ENCODE measurements at regions not wholly inside any gene's neighbourhood (a gene's known extent, or its start where the extent isn't known, plus 50 kb on each side); places are given as distances from the start of the nearest gene placed in this dataset.

GRCh38 chr10:90557385-90557784 is 300.5 kb downstream of the HTR7 start:
- WGBS (ENCODE audit: insufficient coverage) = no CpG with 5 or more reads among the region's 1 CpG
- peaks cover 0 to 19% (median 4%) of the 10 kb centered on the region in 3 donors for H3K9me3 Mint-ChIP-seq
- ATAC-seq (replicated peaks in 1 of 4) (no peak), DNase-seq (no peak)
- H3K27me3 Mint-ChIP-seq = peaks cover 0 to 4% of the 10 kb centered on the region in 2 donors
- H3K4me1 Mint-ChIP-seq = no peaks in the 10 kb centered on the region
- CTCF ChIA-PET = interaction anchor here in 1 of 2 donors (0.7 kb wide), 1 partner anchor 9 kb away, joined by 3 read pairs; no protein-coding TSS in a partner anchor
- no peak overlapping the region for H3K4me3 Mint-ChIP-seq
- POLR2A ChIA-PET = no interaction called here
- no peak overlapping the region for H3K27ac Mint-ChIP-seq
- no peaks in the 10 kb centered on the region for H3K9me3 ChIP-seq
- H3K36me3 ChIP-seq (ENCODE audit: control insufficient read depth in 2 of 2, extremely low read depth in 1 of 2, insufficient read depth in 1 of 2, low read length in 1 of 2) = no peaks in the 10 kb centered on the region
- H3K27ac ChIP-seq (ENCODE audit: low read length) = no peak overlapping the region
- no peaks in the 10 kb centered on the region for H3K27me3 ChIP-seq (replicated peaks in 1 of 2; ENCODE audit: control insufficient read depth in 2 of 2, extremely low read depth in 1 of 2, insufficient read depth in 2 of 2, low read length in 1 of 2)
- H3K4me3 ChIP-seq (ENCODE audit: control insufficient read depth in 1 of 2, extremely low read depth in 1 of 2, low read length in 1 of 2) = no peak overlapping the region
- H3K36me3 Mint-ChIP-seq = no peaks in the 10 kb centered on the region
- no peaks in the 10 kb centered on the region for H3K4me1 ChIP-seq (ENCODE audit: control insufficient read depth in 1 of 2, extremely low read depth in 1 of 2, insufficient read depth in 2 of 2, low read length in 2 of 2)

DNA sequence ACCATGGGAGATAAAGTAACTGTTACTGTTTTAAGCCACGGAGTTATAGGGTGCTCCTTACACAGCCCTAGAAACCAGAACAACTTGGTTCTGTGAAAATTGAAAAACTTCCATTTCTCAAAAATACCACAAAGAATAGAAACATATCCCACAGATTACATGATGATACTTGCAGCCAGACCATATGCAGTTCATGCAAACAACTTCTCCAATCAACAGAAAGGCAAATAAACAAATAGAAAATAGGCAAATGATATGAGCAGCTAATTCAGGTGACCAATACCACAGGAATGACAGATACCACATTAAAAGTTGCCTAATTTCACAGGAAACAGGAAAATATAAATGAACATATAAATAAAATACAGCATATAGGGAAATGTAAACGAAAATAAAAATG is 297.5 kb downstream of the HTR7 start:
- Mint-ChIP-seq H3K27ac (no peak overlapping the region), H3K9me3 (peaks cover 0 to 19% (median 4%) of the 10 kb centered on the region in 3 donors), H3K4me3 (no peak overlapping the region), H3K4me1 (no peaks in the 10 kb centered on the region), H3K27me3 (no peaks in the 10 kb centered on the region), H3K36me3 (no peaks in the 10 kb centered on the region)
- DNase-seq (no peak), ATAC-seq (replicated peaks in 1 of 4) (no peak)
- Histone ChIP-seq H3K27ac (ENCODE audit: low read length) (no peak overlapping the region), H3K4me3 (ENCODE audit: control insufficient read depth in 1 of 2, extremely low read depth in 1 of 2, low read length in 1 of 2) (no peak overlapping the region), H3K36me3 (ENCODE audit: control insufficient read depth in 2 of 2, extremely low read depth in 1 of 2, insufficient read depth in 1 of 2, low read length in 1 of 2) (no peaks in the 10 kb centered on the region), H3K27me3 (replicated peaks in 1 of 2; ENCODE audit: control insufficient read depth in 2 of 2, extremely low read depth in 1 of 2, insufficient read depth in 2 of 2, low read length in 1 of 2) (no peaks in the 10 kb centered on the region), H3K4me1 (ENCODE audit: control insufficient read depth in 1 of 2, extremely low read depth in 1 of 2, insufficient read depth in 2 of 2, low read length in 2 of 2) (no peaks in the 10 kb centered on the region), H3K9me3 (no peaks in the 10 kb centered on the region)
- CTCF ChIA-PET = no interaction called here
- no CpG with 5 or more reads among the region's 2 CpGs for WGBS (ENCODE audit: insufficient coverage)
- POLR2A ChIA-PET = no interaction called here

DNA sequence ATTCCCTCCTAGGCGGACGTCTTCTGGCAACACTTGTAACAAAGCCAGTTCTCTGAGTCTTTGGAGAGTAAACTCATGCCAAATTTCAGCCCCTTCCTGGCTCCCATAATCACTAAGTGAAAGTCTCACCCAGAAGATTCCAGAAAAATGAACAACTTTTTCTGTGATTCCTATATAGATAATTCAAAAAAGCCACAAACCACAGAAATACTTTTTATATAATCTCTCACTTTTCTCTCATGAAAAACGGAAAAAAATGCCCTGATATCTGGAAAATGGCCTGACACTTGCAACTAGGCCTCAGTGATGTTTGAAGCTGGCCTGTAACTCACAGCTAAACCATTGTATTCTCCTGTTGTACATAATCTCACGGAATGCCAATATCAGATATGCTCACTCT is 296.2 kb downstream of the HTR7 start:
- H3K9me3 ChIP-seq = no peaks in the 10 kb centered on the region
- Mint-ChIP-seq H3K27ac (no peak overlapping the region), H3K9me3 (peaks cover 0 to 16% (median 4%) of the 10 kb centered on the region in 3 donors), H3K4me3 (no peak overlapping the region), H3K4me1 (no peaks in the 10 kb centered on the region), H3K36me3 (no peaks in the 10 kb centered on the region), H3K27me3 (no peaks in the 10 kb centered on the region)
- no peaks in the 10 kb centered on the region for H3K4me1 ChIP-seq (ENCODE audit: control insufficient read depth in 1 of 2, extremely low read depth in 1 of 2, insufficient read depth in 2 of 2, low read length in 2 of 2)
- POLR2A ChIA-PET = no interaction called here
- H3K4me3 ChIP-seq (ENCODE audit: control insufficient read depth in 1 of 2, extremely low read depth in 1 of 2, low read length in 1 of 2) = no peak overlapping the region
- no peak overlapping the region for H3K27ac ChIP-seq (ENCODE audit: low read length)
- WGBS (ENCODE audit: insufficient coverage) = 42% methylated on average over 2 of the region's 4 CpGs
- H3K27me3 ChIP-seq (replicated peaks in 1 of 2; ENCODE audit: control insufficient read depth in 2 of 2, extremely low read depth in 1 of 2, insufficient read depth in 2 of 2, low read length in 1 of 2) = no peaks in the 10 kb centered on the region
- CTCF ChIA-PET = no interaction called here
- DNase-seq (no peak), ATAC-seq (replicated peaks in 1 of 4) (no peak)
- no peaks in the 10 kb centered on the region for H3K36me3 ChIP-seq (ENCODE audit: control insufficient read depth in 2 of 2, extremely low read depth in 1 of 2, insufficient read depth in 1 of 2, low read length in 1 of 2)

DNA sequence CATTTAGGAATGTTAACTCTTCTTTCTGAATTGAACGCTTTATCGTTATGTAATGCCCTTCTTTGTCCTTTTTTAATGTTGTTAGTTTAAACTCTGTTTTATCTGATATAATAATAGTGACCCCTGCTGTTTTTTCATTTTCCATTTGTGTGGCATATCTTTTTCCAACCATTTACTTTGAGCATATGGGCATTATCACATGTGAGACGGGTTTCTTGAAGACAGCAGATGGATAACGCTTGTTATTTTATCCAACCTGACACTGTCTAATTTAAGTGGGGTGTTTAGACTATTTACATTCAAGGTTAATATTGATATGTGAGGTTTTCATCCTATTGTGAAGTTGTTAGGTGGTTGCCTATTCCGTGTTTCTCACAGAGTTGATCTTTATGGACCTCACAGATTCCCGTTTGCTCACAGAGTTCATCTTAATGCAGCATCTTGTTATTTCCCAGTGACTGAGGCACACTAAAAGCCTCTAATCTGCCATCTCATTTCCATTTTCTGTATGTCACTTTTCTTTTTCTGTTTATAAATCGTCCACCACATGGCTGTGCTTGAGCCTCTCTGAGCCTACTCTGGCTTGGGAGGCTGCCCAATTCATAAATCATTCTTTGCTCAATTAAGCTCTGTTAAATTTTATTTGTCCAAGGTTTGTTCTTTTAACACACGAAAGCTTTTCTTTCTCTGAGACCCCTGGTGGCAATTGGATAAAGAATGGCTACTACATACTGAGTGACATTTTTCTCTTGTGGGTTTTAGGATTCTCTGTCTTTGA is 286.2 kb downstream of the HTR7 start:
- POLR2A ChIA-PET = no interaction called here
- ATAC-seq (replicated peaks in 1 of 4) = no peak

DNA sequence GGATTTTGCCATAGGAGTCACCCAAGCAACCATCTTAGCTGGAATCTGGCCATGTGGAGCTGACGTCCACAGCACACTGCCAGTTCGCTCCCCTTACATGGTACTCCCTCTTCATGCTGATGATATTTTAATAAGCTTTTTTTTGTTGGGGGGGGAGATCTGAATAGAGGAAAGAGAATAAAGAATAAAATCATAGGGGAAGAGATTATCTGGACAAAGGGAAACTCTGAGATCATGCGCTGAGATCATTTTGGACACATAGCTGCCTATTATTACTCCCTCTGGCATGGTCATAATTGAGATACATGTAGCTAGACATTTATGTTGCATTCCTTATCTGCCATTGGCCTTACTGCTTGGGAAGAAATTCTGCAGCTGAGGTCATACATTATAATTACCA is 282.7 kb downstream of the HTR7 start:
- Histone ChIP-seq H3K36me3 (ENCODE audit: control insufficient read depth in 2 of 2, extremely low read depth in 1 of 2, insufficient read depth in 1 of 2, low read length in 1 of 2) (no peaks in the 10 kb centered on the region), H3K9me3 (no peaks in the 10 kb centered on the region), H3K27me3 (replicated peaks in 1 of 2; ENCODE audit: control insufficient read depth in 2 of 2, extremely low read depth in 1 of 2, insufficient read depth in 2 of 2, low read length in 1 of 2) (peaks cover 0 to 6% of the 10 kb centered on the region in 2 experiments), H3K4me3 (ENCODE audit: control insufficient read depth in 1 of 2, extremely low read depth in 1 of 2, low read length in 1 of 2) (no peak overlapping the region), H3K27ac (ENCODE audit: low read length) (no peak overlapping the region), H3K4me1 (ENCODE audit: control insufficient read depth in 1 of 2, extremely low read depth in 1 of 2, insufficient read depth in 2 of 2, low read length in 2 of 2) (no peaks in the 10 kb centered on the region)
- POLR2A ChIA-PET = interaction anchor here in 1 of 2 donors (0.6 kb wide), 1 partner anchor 940 kb away, joined by 3 read pairs; no protein-coding TSS in a partner anchor
- H3K4me1 Mint-ChIP-seq = no peaks in the 10 kb centered on the region
- CTCF ChIA-PET = interaction anchor here in 1 of 2 donors (0.6 kb wide), 1 partner anchor 488 kb away, joined by 4 read pairs; no protein-coding TSS in a partner anchor
- no peaks in the 10 kb centered on the region for H3K36me3 Mint-ChIP-seq
- no peak overlapping the region for H3K27ac Mint-ChIP-seq
- no peak overlapping the region for H3K4me3 Mint-ChIP-seq
- peaks cover 0 to 3% (median 0%) of the 10 kb centered on the region in 3 donors for H3K9me3 Mint-ChIP-seq
- H3K27me3 Mint-ChIP-seq = peaks cover 2 to 12% of the 10 kb centered on the region in 2 donors
- no peak for DNase-seq
- no peak for ATAC-seq (replicated peaks in 1 of 4)
- no CpG with 5 or more reads among the region's 3 CpGs for WGBS (ENCODE audit: insufficient coverage)

More for the DNA sequence above, 286.2 kb downstream of the HTR7 start:
- Mint-ChIP-seq H3K36me3 (no peaks in the 10 kb centered on the region), H3K4me3 (no peak overlapping the region), H3K27me3 (peaks cover 1 to 8% of the 10 kb centered on the region in 2 donors), H3K9me3 (peaks cover 0 to 3% (median 0%) of the 10 kb centered on the region in 3 donors), H3K4me1 (no peaks in the 10 kb centered on the region), H3K27ac (no peak overlapping the region)
- no peaks in the 10 kb centered on the region for H3K36me3 ChIP-seq (ENCODE audit: control insufficient read depth in 2 of 2, extremely low read depth in 1 of 2, insufficient read depth in 1 of 2, low read length in 1 of 2)
- CTCF ChIA-PET = no interaction called here
- no peak for DNase-seq
- no peaks in the 10 kb centered on the region for H3K4me1 ChIP-seq (ENCODE audit: control insufficient read depth in 1 of 2, extremely low read depth in 1 of 2, insufficient read depth in 2 of 2, low read length in 2 of 2)
- H3K27me3 ChIP-seq (replicated peaks in 1 of 2; ENCODE audit: control insufficient read depth in 2 of 2, extremely low read depth in 1 of 2, insufficient read depth in 2 of 2, low read length in 1 of 2) = peaks cover 0 to 6% of the 10 kb centered on the region in 2 experiments
- 69% methylated on average over 2 of the region's 8 CpGs for WGBS (ENCODE audit: insufficient coverage)
- H3K4me3 ChIP-seq (ENCODE audit: control insufficient read depth in 1 of 2, extremely low read depth in 1 of 2, low read length in 1 of 2) = no peak overlapping the region
- H3K9me3 ChIP-seq = no peaks in the 10 kb centered on the region
- H3K27ac ChIP-seq (ENCODE audit: low read length) = no peak overlapping the region

DNA sequence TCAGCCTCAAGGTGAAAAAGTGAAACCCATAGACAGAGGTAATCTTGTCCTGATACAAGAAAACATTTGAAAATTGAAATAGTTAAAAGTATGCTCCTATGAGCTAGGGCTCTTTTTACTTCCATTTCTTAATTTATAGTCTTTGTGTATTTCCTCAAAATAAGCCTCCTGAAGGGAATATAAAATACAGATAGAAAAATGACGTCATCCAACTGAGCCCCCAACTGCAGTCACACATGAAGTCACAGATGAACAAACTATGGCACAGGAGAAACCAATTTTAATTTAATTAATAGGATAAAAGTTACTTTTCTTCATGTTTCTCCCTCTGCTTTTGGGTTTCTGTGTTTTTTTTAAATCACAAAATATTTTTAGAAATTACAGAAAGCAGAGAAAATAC is 280.3 kb downstream of the HTR7 start:
- POLR2A ChIA-PET = no interaction called here
- H3K36me3 Mint-ChIP-seq = no peaks in the 10 kb centered on the region
- no peaks in the 10 kb centered on the region for H3K4me1 ChIP-seq (ENCODE audit: control insufficient read depth in 1 of 2, extremely low read depth in 1 of 2, insufficient read depth in 2 of 2, low read length in 2 of 2)
- no peak overlapping the region for H3K4me3 ChIP-seq (ENCODE audit: control insufficient read depth in 1 of 2, extremely low read depth in 1 of 2, low read length in 1 of 2)
- H3K4me1 Mint-ChIP-seq = no peaks in the 10 kb centered on the region
- DNase-seq = no peak
- H3K27ac ChIP-seq (ENCODE audit: low read length) = no peak overlapping the region
- ATAC-seq (replicated peaks in 1 of 4) = no peak
- H3K27ac Mint-ChIP-seq = no peak overlapping the region
- H3K27me3 Mint-ChIP-seq = peaks cover 2 to 12% of the 10 kb centered on the region in 2 donors
- peaks cover 0 to 6% of the 10 kb centered on the region in 2 experiments for H3K27me3 ChIP-seq (replicated peaks in 1 of 2; ENCODE audit: control insufficient read depth in 2 of 2, extremely low read depth in 1 of 2, insufficient read depth in 2 of 2, low read length in 1 of 2)
- no peaks in the 10 kb centered on the region for H3K36me3 ChIP-seq (ENCODE audit: control insufficient read depth in 2 of 2, extremely low read depth in 1 of 2, insufficient read depth in 1 of 2, low read length in 1 of 2)
- peaks cover 0 to 3% (median 0%) of the 10 kb centered on the region in 3 donors for H3K9me3 Mint-ChIP-seq
- no peaks in the 10 kb centered on the region for H3K9me3 ChIP-seq
- no CpG with 5 or more reads among the region's 1 CpG for WGBS (ENCODE audit: insufficient coverage)
- CTCF ChIA-PET = no interaction called here
- H3K4me3 Mint-ChIP-seq = no peak overlapping the region

Measured in T-cell (primary cell).